WTC11 (cell line): ENCODE measurements at regions not wholly inside any gene's neighbourhood (a gene's known extent, or its start where the extent isn't known, plus 50 kb on each side); places are given as distances from the start of the nearest gene placed in this dataset.

Source experiments
- ATAC-seq: fragments of 200-7000 bp; cut with Tn5 transposase; 2 replicates; pipeline ENCODE4 v1.10.0; 2021; ENCODE audit warnings: mild to moderate bottlenecking, moderate library complexity
- CTCF ChIA-PET: fragments of 300-600 bp; sonication (Branson Sonifier 250); formaldehyde crosslinking; loops from one replicate; lab custom pipeline; 2021; ENCODE audit warnings: antibody characterized with exemption; lab: Charles Lee
- POLR2A ChIA-PET: fragments of 350-600 bp; sonication (Branson Sonifier 250); formaldehyde crosslinking; loops from one replicate; lab custom pipeline; 2021; ENCODE audit warnings: antibody characterized with exemption; lab: Charles Lee
- DNase-seq: peaks from one replicate; pipeline ENCODE4 v3.0.0; 2021; ENCODE audit warnings: low spot score
- H3K27ac Mint-ChIP-seq: 2 replicates; pipeline ENCODE4 v1.8.0; 2021; ENCODE audit warnings: mixed read lengths
- H3K27me3 Mint-ChIP-seq: 2 replicates; pipeline ENCODE4 v1.8.0; 2021; ENCODE audit warnings: low read depth, mild to moderate bottlenecking, moderate library complexity, mixed read lengths
- H3K36me3 Mint-ChIP-seq: 2 replicates; pipeline ENCODE4 v1.8.0; 2021; ENCODE audit warnings: mixed read lengths
- H3K4me1 Mint-ChIP-seq: 2 replicates; pipeline ENCODE4 v1.8.0; 2022; ENCODE audit warnings: mixed read lengths
- H3K4me3 Mint-ChIP-seq: 2 replicates; pipeline ENCODE4 v1.8.0; 2021; ENCODE audit warnings: mild to moderate bottlenecking, moderate library complexity, mixed read lengths
- H3K9me3 Mint-ChIP-seq: 2 replicates; pipeline ENCODE4 v1.8.0; 2021; ENCODE audit warnings: mixed read lengths
- AR ChIP-seq: fragments of 250-450 bp; sonication (Bioruptor Pico); IDR thresholded peaks from 2 replicates; pipeline ENCODE4 v1.9.0; 2021; ENCODE audit warnings: mild to moderate bottlenecking
- HMGXB4 ChIP-seq: sonication (generic); formaldehyde crosslinking; IDR thresholded peaks from 2 replicates; pipeline ENCODE4 v1.8.1; 2023; ENCODE audit warnings: mild to moderate bottlenecking, moderate library complexity, missing genetic modification reagents
- JAZF1 ChIP-seq: fragments of 250-450 bp; sonication (Bioruptor Pico); IDR thresholded peaks from 2 replicates; pipeline ENCODE4 v1.9.0; 2021; ENCODE audit warnings: moderate library complexity, mild to moderate bottlenecking, inconsistent platforms
- MLX ChIP-seq: sonication (generic); formaldehyde crosslinking; IDR thresholded peaks from 2 replicates; pipeline ENCODE4 v1.8.1; 2023; ENCODE audit warnings: mild to moderate bottlenecking, missing genetic modification reagents, moderate library complexity
- MYBL2 ChIP-seq: sonication (generic); formaldehyde crosslinking; IDR thresholded peaks from 2 replicates; pipeline ENCODE4 v1.8.1; 2023; ENCODE audit warnings: mild to moderate bottlenecking, moderate library complexity, missing genetic modification reagents
- NFYB ChIP-seq: sonication (generic); formaldehyde crosslinking; conservative IDR thresholded peaks from 2 replicates; pipeline ENCODE4 v1.8.0; 2022; ENCODE audit warnings: low read depth, missing genetic modification reagents
- PREB ChIP-seq: sonication (generic); formaldehyde crosslinking; IDR thresholded peaks from 2 replicates; pipeline ENCODE4 v1.8.1; 2022; ENCODE audit warnings: mild to moderate bottlenecking, missing genetic modification reagents, moderate library complexity, borderline replicate concordance
- SP1 ChIP-seq: sonication (generic); formaldehyde crosslinking; conservative IDR thresholded peaks from 2 replicates; pipeline ENCODE4 v1.8.1; 2022; ENCODE audit warnings: missing genetic modification reagents
- TP53 ChIP-seq: sonication (generic); formaldehyde crosslinking; IDR thresholded peaks from 2 replicates; pipeline ENCODE4 v1.8.1; 2023; ENCODE audit warnings: mild to moderate bottlenecking, missing genetic modification reagents
- ZNF219 ChIP-seq: sonication (generic); formaldehyde crosslinking; IDR thresholded peaks from 2 replicates; pipeline ENCODE4 v1.8.0; 2023; ENCODE audit warnings: missing genetic modification reagents, mild to moderate bottlenecking, borderline replicate concordance
- TF ChIP-seq, protein P1 (sequence below): fragments of 250-450 bp; sonication (Bioruptor Pico); IDR thresholded peaks from 2 replicates; pipeline ENCODE4 v2.1.2; 2022; ENCODE audit warnings: mild to moderate bottlenecking, moderate library complexity
- TF ChIP-seq, protein P2 (sequence below): sonication (generic); formaldehyde crosslinking; IDR thresholded peaks from 2 replicates; pipeline ENCODE4 v1.8.0; 2022; ENCODE audit warnings: missing genetic modification reagents

DNA sequence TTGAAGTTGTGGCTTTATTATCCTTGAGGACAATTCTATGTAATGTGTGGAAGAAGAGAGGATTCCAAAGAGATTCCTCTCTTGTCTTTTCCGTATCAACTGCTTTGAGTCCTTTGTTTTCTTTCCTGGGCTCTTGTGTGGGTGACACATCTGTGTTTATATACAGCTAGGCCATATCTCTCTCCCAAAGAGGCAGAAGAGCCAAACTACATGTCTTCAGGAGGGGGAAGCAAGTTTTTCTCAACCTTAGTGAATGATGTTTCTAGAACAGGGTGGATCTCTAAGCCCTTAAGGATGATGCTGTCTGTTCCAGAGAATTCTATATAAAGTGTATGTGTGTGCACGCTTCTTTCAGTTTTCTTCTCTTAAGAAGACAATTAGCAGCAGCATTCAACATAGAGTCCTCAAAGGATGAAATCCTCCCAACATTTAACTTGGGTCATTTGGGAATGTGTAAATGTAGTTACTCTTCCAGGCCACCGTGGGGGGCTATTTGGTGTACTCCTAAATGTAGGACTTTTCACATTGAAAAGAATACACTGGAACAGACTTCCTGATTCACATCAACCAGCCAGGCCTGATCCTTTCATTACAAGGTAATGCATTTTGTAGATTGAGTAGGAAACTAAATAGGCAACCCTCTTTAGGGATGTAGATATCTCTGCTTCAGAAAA is 92.8 kb upstream of the EEF1E1 start:
- DNase-seq (peak; percentile 36), ATAC-seq (peak; percentile 82)
- CTCF ChIA-PET: interaction anchor here (1.3 kb wide), 1 partner anchor 15 kb away, joined by 4 read pairs; no protein-coding TSS in a partner anchor
- POLR2A ChIA-PET: no interaction called here
- no peak for TF ChIP-seq AR (CRISPR knock-in tag)
- TF ChIP-seq PREB: no peak
- TF ChIP-seq MLX (CRISPR knock-in tag): no peak
- TF ChIP-seq, protein P1, sequence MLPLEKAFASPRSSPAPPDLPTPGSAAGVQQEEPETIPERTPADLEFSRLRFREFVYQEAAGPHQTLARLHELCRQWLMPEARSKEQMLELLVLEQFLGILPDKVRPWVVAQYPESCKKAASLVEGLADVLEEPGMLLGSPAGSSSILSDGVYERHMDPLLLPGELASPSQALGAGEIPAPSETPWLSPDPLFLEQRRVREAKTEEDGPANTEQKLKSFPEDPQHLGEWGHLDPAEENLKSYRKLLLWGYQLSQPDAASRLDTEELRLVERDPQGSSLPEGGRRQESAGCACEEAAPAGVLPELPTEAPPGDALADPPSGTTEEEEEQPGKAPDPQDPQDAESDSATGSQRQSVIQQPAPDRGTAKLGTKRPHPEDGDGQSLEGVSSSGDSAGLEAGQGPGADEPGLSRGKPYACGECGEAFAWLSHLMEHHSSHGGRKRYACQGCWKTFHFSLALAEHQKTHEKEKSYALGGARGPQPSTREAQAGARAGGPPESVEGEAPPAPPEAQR: no peak
- TF ChIP-seq MYBL2: no peak
- TF ChIP-seq SP1 (CRISPR knock-in tag): no peak
- TF ChIP-seq NFYB (CRISPR knock-in tag): no peak
- Mint-ChIP-seq H3K9me3 (peaks cover 4% of the 10 kb centered on the region; the same call in 1 of the 2 replicates), H3K27me3 (no peaks in the 10 kb centered on the region), H3K4me1 (peaks cover 30% of the 10 kb centered on the region), H3K36me3 (no peaks in the 10 kb centered on the region), H3K27ac (no peak overlapping the region), H3K4me3 (no peak overlapping the region)

GRCh38 chr6:8194490-8194889 is 92.1 kb upstream of the EEF1E1 start:
- no peak overlapping the region; the same call in 1 of the 2 replicates for H3K27ac Mint-ChIP-seq
- no peaks in the 10 kb centered on the region for H3K36me3 Mint-ChIP-seq
- ATAC-seq (no peak), DNase-seq (no peak)
- H3K27me3 Mint-ChIP-seq: no peaks in the 10 kb centered on the region
- peaks cover 4% of the 10 kb centered on the region; the same call in 1 of the 2 replicates for H3K9me3 Mint-ChIP-seq
- no peak for TF ChIP-seq ZNF219 (CRISPR knock-in tag)
- no peak for TF ChIP-seq JAZF1 (CRISPR knock-in tag)
- TF ChIP-seq TP53: no peak
- TF ChIP-seq, protein P2, sequence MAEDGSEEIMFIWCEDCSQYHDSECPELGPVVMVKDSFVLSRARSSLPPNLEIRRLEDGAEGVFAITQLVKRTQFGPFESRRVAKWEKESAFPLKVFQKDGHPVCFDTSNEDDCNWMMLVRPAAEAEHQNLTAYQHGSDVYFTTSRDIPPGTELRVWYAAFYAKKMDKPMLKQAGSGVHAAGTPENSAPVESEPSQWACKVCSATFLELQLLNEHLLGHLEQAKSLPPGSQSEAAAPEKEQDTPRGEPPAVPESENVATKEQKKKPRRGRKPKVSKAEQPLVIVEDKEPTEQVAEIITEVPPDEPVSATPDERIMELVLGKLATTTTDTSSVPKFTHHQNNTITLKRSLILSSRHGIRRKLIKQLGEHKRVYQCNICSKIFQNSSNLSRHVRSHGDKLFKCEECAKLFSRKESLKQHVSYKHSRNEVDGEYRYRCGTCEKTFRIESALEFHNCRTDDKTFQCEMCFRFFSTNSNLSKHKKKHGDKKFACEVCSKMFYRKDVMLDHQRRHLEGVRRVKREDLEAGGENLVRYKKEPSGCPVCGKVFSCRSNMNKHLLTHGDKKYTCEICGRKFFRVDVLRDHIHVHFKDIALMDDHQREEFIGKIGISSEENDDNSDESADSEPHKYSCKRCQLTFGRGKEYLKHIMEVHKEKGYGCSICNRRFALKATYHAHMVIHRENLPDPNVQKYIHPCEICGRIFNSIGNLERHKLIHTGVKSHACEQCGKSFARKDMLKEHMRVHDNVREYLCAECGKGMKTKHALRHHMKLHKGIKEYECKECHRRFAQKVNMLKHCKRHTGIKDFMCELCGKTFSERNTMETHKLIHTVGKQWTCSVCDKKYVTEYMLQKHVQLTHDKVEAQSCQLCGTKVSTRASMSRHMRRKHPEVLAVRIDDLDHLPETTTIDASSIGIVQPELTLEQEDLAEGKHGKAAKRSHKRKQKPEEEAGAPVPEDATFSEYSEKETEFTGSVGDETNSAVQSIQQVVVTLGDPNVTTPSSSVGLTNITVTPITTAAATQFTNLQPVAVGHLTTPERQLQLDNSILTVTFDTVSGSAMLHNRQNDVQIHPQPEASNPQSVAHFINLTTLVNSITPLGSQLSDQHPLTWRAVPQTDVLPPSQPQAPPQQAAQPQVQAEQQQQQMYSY: peak; percentile 59; the same call in 1 of the 2 replicates
- no peak for TF ChIP-seq HMGXB4 (CRISPR knock-in tag)
- TF ChIP-seq, all 79 proteins: peak for 1
- POLR2A ChIA-PET: no interaction called here
- Mint-ChIP-seq H3K4me1 (peaks cover 30% of the 10 kb centered on the region), H3K4me3 (no peak overlapping the region)
- CTCF ChIA-PET: interaction anchor here (0.9 to 1.3 kb wide), 3 partner anchors 12 to 25 kb away, joined by 3 to 4 read pairs (median 4); no protein-coding TSS in a partner anchor
